Occipital lobe (tissue), 1 donor: ENCODE measurements at regions not wholly inside any gene's neighbourhood (a gene's known extent, or its start where the extent isn't known, plus 50 kb on each side); places are given as distances from the start of the nearest gene placed in this dataset.
"Not testable (repeated sequence)": the region's sequence is repeated elsewhere in the genome, so short reads cannot be mapped to it uniquely, and the experiment has no call there.

Experiments used
- DNase-seq: peaks from one replicate; lab custom pipeline; 2025; lab: John Stamatoyannopoulos, UW

DNA sequence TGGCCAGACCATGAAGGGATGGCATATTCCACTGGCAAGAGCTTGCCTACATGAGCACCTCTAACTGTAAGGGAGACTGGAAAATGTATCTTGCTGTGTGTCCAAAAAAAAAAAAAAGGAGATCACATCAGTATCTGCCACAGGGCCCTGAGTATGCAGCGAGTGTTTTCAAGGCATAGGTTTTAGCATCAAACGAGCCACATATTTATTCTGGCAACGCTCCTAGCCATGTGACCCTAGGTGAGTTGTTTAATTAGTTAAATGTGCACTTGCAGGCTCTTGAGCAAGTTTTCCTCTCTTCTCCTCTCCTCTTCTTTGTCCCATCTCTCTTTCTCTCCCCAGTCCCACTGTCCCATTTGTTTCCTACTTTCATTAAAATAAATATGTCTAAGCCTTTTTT lies 428.7 kb upstream of the AKR1E2 start:
- no peak for DNase-seq

DNA sequence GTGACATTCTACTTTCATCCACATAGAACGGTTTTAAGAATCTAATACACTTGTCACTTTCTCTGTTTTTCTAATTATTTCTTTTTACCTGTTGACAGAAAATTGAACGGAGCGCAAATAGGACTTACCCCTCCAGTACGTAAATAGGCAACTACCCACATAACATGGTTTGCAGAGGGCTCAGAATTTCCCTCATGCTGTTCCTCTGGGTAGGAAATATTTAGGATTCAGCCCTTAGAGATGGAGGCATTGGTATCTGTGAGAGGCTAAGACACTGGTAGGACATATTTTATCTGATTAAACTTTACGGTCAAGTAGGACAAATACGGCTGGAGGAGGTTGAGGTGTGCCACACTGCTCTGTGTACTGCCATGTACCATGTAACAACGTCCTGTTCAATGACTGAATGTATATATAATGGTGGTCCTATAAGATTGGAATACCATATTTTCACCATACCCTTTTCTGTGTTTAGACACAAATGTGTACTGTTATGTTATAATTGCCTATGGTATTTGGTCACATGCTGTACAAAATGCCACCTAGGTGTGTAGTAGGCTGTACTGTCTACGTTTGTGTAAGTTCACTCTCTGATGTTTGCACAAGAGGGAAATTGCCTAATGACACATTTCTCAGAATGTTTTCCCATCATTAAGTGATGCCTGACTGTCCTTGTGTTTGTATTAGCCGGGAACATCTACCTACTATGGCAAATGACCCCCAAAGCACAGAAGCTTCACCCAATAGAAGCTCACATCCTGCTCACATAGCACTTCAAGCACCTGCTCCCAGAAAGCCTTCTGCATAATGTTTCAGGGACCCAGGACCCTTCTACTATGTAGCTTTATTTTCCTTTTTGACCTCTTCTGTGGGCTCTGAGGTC lies 429.4 kb upstream of the AKR1E2 start:
- DNase-seq = no peak

DNA sequence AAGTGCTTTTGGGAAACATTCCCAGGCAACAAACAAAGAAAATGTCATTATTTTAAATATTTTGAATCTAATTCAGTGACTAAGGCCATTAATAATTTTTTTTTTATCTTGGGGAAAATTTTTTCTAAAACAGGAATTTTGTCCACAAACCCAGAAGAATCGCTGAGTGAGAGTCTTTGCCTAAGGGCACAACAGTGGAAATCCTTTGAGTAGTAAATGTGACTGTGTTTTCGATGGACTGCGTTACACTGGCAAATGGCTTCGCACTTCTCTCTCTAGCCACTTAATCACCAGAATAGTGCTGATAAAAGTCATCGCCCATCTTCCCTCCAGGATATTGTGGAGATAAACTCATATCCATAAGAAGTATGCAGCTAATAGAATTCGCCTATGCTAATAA lies 430.3 kb upstream of the AKR1E2 start:
- no peak for DNase-seq

GRCh38 chr10:4394455-4394854 lies 431.6 kb upstream of the AKR1E2 start:
- DNase-seq = not testable (repeated sequence)

- no peak for DNase-seq
Measured at GRCh38 chr10:4391683-4392082, 434.3 kb upstream of the AKR1E2 start.

DNA sequence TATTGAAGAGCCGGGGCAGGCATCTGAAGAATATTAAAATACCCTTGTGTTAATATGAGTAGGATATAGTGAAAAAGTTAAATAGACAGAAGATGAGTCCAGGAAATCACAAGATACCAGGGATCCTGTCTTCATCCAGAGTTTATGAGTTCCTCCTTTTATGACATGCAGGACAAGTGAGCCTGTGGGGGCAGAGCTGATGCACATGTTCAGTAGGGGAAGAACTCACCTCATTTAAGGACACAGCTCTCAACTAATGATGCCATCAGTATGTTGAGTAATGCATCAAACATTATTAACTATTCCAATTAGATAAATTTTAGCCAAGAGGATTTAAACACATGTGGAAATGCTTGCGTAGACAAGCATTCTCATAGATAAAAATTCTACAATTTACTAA lies 435.8 kb upstream of the AKR1E2 start:
- DNase-seq = no peak

DNA sequence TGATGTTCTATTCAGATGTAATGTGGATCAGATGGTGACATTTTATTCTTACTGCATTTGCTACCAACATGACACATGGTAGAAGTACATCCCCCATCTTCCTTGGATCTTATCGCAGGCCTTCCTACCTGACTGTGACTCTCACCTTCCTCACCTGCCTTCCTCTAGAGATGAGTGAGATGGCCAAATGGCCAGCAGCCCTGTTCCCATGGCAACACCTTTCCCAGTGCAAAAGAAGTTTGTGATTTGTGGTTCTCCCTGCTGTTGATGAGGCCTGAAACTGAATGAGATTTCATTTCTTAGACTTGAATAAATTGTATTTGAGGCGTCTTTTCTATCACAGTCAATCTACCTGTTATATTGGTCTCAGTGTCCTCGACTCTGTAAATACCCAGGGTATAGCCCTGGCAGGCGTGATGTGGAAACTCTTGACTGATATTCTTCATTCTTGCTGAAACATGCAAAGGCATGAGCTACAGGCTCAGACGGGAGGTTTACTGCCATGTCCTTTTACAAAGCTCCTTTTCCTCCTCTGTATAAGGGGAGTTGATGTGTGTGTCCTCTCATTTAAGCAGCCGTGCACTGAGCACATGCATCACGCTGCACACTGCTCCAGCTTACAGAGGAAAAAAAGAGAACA lies 440.7 kb upstream of the AKR1E2 start:
- no peak for DNase-seq

- DNase-seq = no peak
Measured at GRCh38 chr10:4384245-4384644, 441.8 kb upstream of the AKR1E2 start.

- DNase-seq = no peak
Measured at GRCh38 chr10:4383651-4384098, 442.3 kb upstream of the AKR1E2 start.

DNA sequence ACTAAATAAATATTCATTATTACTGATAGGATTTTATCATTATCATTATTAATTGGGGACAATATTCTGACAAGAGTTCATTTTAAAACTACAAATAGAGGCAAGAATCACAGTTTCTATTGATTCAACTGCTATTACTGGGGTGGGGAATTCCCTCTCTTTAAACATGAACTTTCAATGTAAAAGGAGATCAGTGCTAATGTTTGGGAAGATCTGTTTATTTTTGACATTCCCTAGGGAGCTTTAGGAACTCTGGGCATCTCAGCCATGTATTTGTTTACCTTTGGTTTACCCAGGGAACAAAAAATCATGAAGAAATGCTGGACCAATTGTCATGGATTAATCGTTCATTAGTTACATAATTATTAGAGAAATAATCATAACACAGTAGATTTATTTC lies 443.2 kb upstream of the AKR1E2 start:
- no peak for DNase-seq

- no peak for DNase-seq
Measured at GRCh38 chr10:4373612-4374011, 452.4 kb upstream of the AKR1E2 start.

- no peak for DNase-seq
Measured at GRCh38 chr10:4373098-4373497, 452.9 kb upstream of the AKR1E2 start.

- DNase-seq = no peak
Measured at GRCh38 chr10:4372601-4373000, 453.4 kb upstream of the AKR1E2 start.

DNA sequence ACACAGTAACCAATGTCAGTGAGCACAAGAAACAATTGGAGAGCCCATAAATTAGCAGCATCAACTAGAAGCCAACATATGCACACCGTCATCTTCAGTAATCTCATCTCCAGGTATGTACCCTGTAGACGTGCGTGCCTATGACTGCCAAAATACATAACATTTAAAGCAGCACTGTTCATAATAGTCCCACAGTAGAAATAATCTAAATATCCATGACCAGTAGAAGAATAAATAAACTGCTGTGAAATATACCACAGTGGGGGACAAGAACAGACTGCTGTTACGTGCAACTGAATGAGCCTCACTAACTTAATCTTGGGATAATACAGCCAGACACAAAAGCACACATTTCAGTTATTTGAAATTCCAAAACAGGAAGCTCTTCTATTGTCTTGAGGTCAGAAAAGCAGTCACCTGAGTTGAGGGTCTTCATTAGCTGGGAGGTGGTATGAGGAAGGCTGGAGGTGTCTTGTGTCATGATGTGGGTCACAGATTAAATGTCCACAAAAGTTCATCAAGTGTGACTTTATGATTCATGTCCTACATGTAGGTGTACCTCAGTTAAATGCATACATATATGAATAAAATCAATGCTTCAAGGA lies 454.2 kb upstream of the AKR1E2 start:
- DNase-seq = no peak

DNA sequence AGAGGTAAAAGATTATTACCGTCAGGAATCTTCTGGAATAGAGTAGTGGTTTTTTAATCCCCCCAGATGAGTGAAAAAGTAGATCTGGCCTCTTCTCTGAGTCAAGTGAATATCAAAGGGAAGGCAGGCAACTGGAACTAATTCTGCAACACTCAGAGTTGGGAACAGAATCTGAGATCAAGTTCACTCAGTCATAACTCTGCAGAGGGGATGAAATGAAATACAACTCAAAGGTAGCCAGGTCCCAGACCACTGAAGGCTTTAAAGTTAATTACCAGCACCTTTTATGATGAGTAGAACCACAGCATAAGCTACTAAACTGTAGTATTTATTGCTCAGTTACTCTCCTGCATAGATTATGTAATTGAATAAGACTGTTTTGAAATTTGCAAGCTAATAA lies 455.6 kb upstream of the AKR1E2 start:
- no peak for DNase-seq

- DNase-seq = no peak
Measured at GRCh38 chr10:4361581-4361980, 464.4 kb upstream of the AKR1E2 start.

- DNase-seq = no peak
Measured at GRCh38 chr10:4359003-4359402, 467.0 kb upstream of the AKR1E2 start.

DNA sequence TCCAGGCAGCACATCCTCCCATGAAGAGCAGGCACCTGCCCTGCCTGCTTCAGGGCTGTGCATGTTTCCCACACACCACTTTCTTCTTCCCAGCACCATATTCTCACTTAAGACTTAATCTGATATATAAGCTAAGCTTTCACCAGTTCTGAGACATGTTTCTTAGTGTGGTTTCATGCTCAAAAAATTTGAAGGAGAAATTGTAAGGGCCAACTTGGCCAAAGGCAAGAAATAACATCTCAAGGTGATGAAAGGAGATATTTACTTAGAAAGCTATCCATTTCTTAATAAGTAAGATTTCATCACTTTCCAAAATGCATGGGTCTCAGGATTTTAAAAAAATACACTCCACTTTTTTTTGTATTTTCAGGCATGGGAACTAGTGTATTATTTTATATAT lies 468.1 kb upstream of the AKR1E2 start:
- DNase-seq = no peak

DNA sequence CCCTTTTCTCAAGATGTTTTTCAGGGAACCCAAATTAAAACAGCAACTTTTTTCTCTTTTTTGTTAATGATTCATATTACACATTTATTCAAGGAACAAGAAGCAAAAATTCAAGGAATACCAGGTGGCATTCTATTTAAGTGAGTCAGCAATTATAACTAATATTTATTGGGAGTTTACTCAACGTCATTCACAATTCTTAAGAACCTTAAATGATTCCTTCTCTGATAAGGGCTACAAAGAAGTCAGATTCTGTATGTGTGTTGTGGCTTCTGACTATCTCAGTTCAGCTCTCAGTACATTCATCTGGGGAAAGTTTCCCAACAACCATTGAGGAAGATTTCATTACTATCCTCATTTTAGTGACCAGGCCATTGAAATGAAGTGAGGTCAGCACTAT lies 470.7 kb upstream of the AKR1E2 start:
- DNase-seq = no peak

DNA sequence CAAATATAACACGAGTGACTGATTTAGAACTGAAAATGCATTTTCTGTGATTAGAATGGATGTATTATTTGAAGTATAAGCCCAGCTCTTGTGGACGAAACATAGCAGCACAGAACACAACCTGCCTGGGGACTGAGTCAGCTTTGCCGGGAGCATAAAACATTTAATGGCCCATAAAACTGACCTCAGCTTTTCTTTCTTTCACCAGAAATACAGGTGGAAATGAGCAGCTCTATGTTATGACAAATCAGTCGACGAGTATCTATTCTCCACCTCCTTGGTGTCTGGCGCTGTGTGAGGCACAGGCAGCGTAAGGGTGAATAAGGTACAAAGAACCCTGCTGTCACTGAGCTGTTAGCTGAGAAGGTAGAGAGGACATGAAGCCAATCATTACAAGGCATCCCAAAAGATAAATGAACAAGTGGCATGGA lies 471.6 kb upstream of the AKR1E2 start:
- no peak for DNase-seq

GRCh38 chr10:4353964-4354363 lies 472.0 kb upstream of the AKR1E2 start:
- no peak for DNase-seq

DNA sequence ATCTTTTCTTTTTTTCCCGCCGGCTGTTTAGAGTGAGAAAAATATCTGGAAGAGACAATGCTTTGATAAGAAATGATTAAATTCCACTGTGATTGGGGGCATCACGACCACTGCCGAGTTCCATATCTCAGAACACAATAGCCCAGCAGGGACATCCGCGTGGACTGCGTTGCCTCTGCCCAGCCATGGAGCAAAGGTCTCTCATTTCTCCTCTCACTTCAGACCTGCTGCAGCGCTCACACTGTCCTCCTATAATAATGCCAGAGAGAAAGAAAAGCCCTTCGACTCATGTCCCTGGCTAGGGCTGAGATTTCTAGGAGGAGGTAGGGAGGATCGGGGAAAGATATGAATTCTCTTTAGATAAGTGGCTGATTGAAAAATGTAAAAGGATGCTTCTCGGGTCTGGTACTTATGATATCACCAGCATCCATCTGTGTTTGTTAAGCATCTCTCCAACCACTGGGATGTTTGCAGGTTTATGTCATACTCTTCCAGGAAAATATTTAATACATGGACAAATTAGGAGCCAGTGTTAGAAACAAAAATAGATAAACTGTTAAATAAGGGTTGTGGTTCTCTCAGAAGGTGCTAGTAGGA lies 472.9 kb upstream of the AKR1E2 start:
- no peak for DNase-seq
